Vagina (tissue), 2 donors: ENCODE measurements at regions not wholly inside any gene's neighbourhood (a gene's known extent, or its start where the extent isn't known, plus 50 kb on each side); places are given as distances from the start of the nearest gene placed in this dataset.

ENCODE experiments used
- DNase-seq, 2 donors: peaks; one replicate each; pipeline ENCODE4 v3.0.0-alpha.2; 2017; ENCODE audit errors: extremely low spot score in 2 of 2
- H3K27ac ChIP-seq: fragments of 200-600 bp; sonication (generic); one replicate; pipeline ENCODE4 v1.5.1; 2019
- H3K27me3 ChIP-seq: fragments of 200-600 bp; sonication (generic); one replicate; pipeline ENCODE4 v1.5.1; 2019
- H3K36me3 ChIP-seq, 2 donors: fragments of 200-600 bp; sonication (generic); one replicate each; pipeline ENCODE4 v1.5.1; 2017 to 2019
- H3K4me1 ChIP-seq: fragments of 200-600 bp; sonication (generic); one replicate; pipeline ENCODE4 v1.5.1; 2019
- H3K4me3 ChIP-seq, 2 donors: fragments of 200-600 bp; sonication (generic); 1 replicate in 1 of 2; 2 replicates in 1 of 2; pipeline ENCODE4 v1.5.1; 2016 to 2019
- H3K9me3 ChIP-seq: fragments of 200-600 bp; sonication (generic); one replicate; pipeline ENCODE4 v1.5.1; 2019
- CTCF ChIP-seq, 3 experiments: fragments of 450-650 bp in 2 of 3; fragments of 200-600 bp in 1 of 3; sonication (generic) in 1 of 3; IDR thresholded peaks; one replicate each; pipeline ENCODE4 v1.5.1; 2017 to 2019; ENCODE audit warnings: antibody characterized with exemption in 3 of 3, mild to moderate bottlenecking in 2 of 3, moderate library complexity in 2 of 3
- POLR2A ChIP-seq, 2 donors: fragments of 450-650 bp; IDR thresholded peaks; one replicate each; pipeline ENCODE4 v1.6.1; 2017; ENCODE audit warnings: antibody characterized with exemption in 2 of 2, mild to moderate bottlenecking in 2 of 2, moderate library complexity in 2 of 2
- POLR2AphosphoS5 ChIP-seq, 2 donors: sonication (generic); formaldehyde crosslinking; IDR thresholded peaks; one replicate each; pipeline ENCODE4 v1.9.0; 2017; ENCODE audit warnings: antibody characterized with exemption in 2 of 2, mild to moderate bottlenecking in 2 of 2, low read depth in 1 of 2; ENCODE audit not compliant: insufficient read depth in 1 of 2
- intact Hi-C: fragments of 100-400 bp; cut with DNase I; formaldehyde crosslinking; loops from one replicate; pipeline ENCODE4 v1.15.1; 2023

- intact Hi-C loops: no loop called here
- TF ChIP-seq POLR2A (IDR thresholded peaks at IDR 0.05) (no peak), POLR2AphosphoS5 (IDR thresholded peaks at IDR 0.05; ENCODE audit: insufficient read depth in 1 of 2, low read depth in 1 of 2) (no peak), CTCF (IDR thresholded peaks at IDR 0.05) (no peak)
- DNase-seq: no peak
These were observed 701.2 kb upstream of the PTBP2 start for GRCh38 chr1:96020378-96020777.

GRCh38 chr1:96025062-96025461 is 696.5 kb upstream of the PTBP2 start:
- Histone ChIP-seq H3K4me1 (no peaks in the 10 kb centered on the region), H3K27ac (no peak overlapping the region), H3K27me3 (no peaks in the 10 kb centered on the region), H3K36me3 (no peaks in the 10 kb centered on the region), H3K4me3 (no peak overlapping the region), H3K9me3 (no peaks in the 10 kb centered on the region)
- TF ChIP-seq POLR2AphosphoS5 (IDR thresholded peaks at IDR 0.05; ENCODE audit: insufficient read depth in 1 of 2, low read depth in 1 of 2) (no peak), POLR2A (IDR thresholded peaks at IDR 0.05) (no peak), CTCF (IDR thresholded peaks at IDR 0.05) (no peak)
- DNase-seq: no peak
- intact Hi-C loops: no loop called here

More at GRCh38 chr1:96020378-96020777, 701.2 kb upstream of the PTBP2 start:
- no peak overlapping the region for H3K27ac ChIP-seq
- H3K4me1 ChIP-seq: no peaks in the 10 kb centered on the region
- no peaks in the 10 kb centered on the region for H3K9me3 ChIP-seq
- H3K4me3 ChIP-seq: no peak overlapping the region
- no peaks in the 10 kb centered on the region for H3K27me3 ChIP-seq
- no peaks in the 10 kb centered on the region for H3K36me3 ChIP-seq

- no peak for TF ChIP-seq CTCF (IDR thresholded peaks at IDR 0.05)
- TF ChIP-seq POLR2AphosphoS5 (IDR thresholded peaks at IDR 0.05; ENCODE audit: insufficient read depth in 1 of 2, low read depth in 1 of 2): no peak
- TF ChIP-seq POLR2A (IDR thresholded peaks at IDR 0.05): no peak
- Histone ChIP-seq H3K4me1 (no peaks in the 10 kb centered on the region), H3K27me3 (no peaks in the 10 kb centered on the region), H3K9me3 (no peaks in the 10 kb centered on the region), H3K27ac (no peak overlapping the region), H3K4me3 (no peak overlapping the region), H3K36me3 (no peaks in the 10 kb centered on the region)
- DNase-seq: no peak
- intact Hi-C loops: no loop called here
These were observed 693.5 kb upstream of the PTBP2 start for GRCh38 chr1:96028071-96028470.

- no peaks in the 10 kb centered on the region for H3K27me3 ChIP-seq
- no peaks in the 10 kb centered on the region for H3K9me3 ChIP-seq
- intact Hi-C loops: no loop called here
- no peak for TF ChIP-seq CTCF (IDR thresholded peaks at IDR 0.05)
- TF ChIP-seq POLR2AphosphoS5 (IDR thresholded peaks at IDR 0.05; ENCODE audit: insufficient read depth in 1 of 2, low read depth in 1 of 2): no peak
- TF ChIP-seq POLR2A (IDR thresholded peaks at IDR 0.05): no peak
- no peaks in the 10 kb centered on the region for H3K4me1 ChIP-seq
- DNase-seq: no peak
- H3K4me3 ChIP-seq: no peak overlapping the region
- no peaks in the 10 kb centered on the region for H3K36me3 ChIP-seq
- H3K27ac ChIP-seq: no peak overlapping the region
These were observed 691.3 kb upstream of the PTBP2 start for GRCh38 chr1:96030312-96030711.

- Histone ChIP-seq H3K36me3 (no peaks in the 10 kb centered on the region), H3K4me3 (no peak overlapping the region), H3K4me1 (peaks cover 7% of the 10 kb centered on the region), H3K27me3 (no peaks in the 10 kb centered on the region), H3K27ac (no peak overlapping the region), H3K9me3 (no peaks in the 10 kb centered on the region)
- intact Hi-C loops: no loop called here
- TF ChIP-seq POLR2A (IDR thresholded peaks at IDR 0.05) (no peak), POLR2AphosphoS5 (IDR thresholded peaks at IDR 0.05; ENCODE audit: insufficient read depth in 1 of 2, low read depth in 1 of 2) (no peak), CTCF (IDR thresholded peaks at IDR 0.05) (no peak)
- no peak for DNase-seq
These were observed 687.6 kb upstream of the PTBP2 start for GRCh38 chr1:96034006-96034405.
